Liver (tissue), 3 donors: ENCODE measurements at regions not wholly inside any gene's neighbourhood (a gene's known extent, or its start where the extent isn't known, plus 50 kb on each side); places are given as distances from the start of the nearest gene placed in this dataset.

ENCODE experiments used
- EGR1 ChIP-seq, 2 donors: IDR thresholded peaks; 2 replicates each; pipeline ENCODE4 v1.6.1; 2016 to 2018; ENCODE audit warnings: antibody characterized with exemption in 2 of 2, low read depth in 2 of 2
- FOXA1 ChIP-seq: IDR thresholded peaks from 2 replicates; pipeline ENCODE4 v1.6.1; 2016; ENCODE audit warnings: antibody characterized with exemption
- GABPA ChIP-seq, 2 donors: IDR thresholded peaks in 1 of 2; conservative IDR thresholded peaks in 1 of 2; 2 replicates each; pipeline ENCODE4 v1.6.1; 2016; ENCODE audit warnings: antibody characterized with exemption in 2 of 2, mild to moderate bottlenecking in 1 of 2, moderate library complexity in 1 of 2
- JUND ChIP-seq, 2 donors: IDR thresholded peaks; 2 replicates each; pipeline ENCODE4 v1.6.1; 2016; ENCODE audit warnings: antibody characterized with exemption in 2 of 2
- RAD21 ChIP-seq, 2 donors: IDR thresholded peaks; 2 replicates each; pipeline ENCODE4 v1.6.1; 2016; ENCODE audit warnings: antibody characterized with exemption in 2 of 2, mild to moderate bottlenecking in 2 of 2
- RXRA ChIP-seq, 2 donors: IDR thresholded peaks; 2 replicates each; pipeline ENCODE4 v1.6.1; 2017 to 2018; ENCODE audit warnings: antibody characterized with exemption in 2 of 2, mild to moderate bottlenecking in 1 of 2
- TAF1 ChIP-seq: conservative IDR thresholded peaks from 2 replicates; pipeline ENCODE4 v1.6.1; 2016; ENCODE audit warnings: antibody characterized with exemption, mild to moderate bottlenecking
- YY1 ChIP-seq: IDR thresholded peaks from 2 replicates; pipeline ENCODE4 v1.6.1; 2016; ENCODE audit warnings: antibody characterized with exemption, mild to moderate bottlenecking
- TF ChIP-seq, protein P1 (sequence below): IDR thresholded peaks from 2 replicates; pipeline ENCODE4 v1.6.1; 2016; ENCODE audit warnings: antibody characterized with exemption
- TF ChIP-seq, protein P2 (sequence below): fragments of 150-350 bp; IDR thresholded peaks from 2 replicates; pipeline ENCODE4 v1.5.1; 2017; ENCODE audit warnings: improper control_type of control experiment, low read depth, low read length; ENCODE audit not compliant: missing input control
- TF ChIP-seq, protein P3 (sequence below): IDR thresholded peaks from 2 replicates; pipeline ENCODE4 v1.6.1; 2016; ENCODE audit warnings: antibody characterized with exemption
- TF ChIP-seq, protein P4 (sequence below): IDR thresholded peaks from 2 replicates; pipeline ENCODE4 v1.6.1; 2016; ENCODE audit warnings: antibody characterized with exemption, mild to moderate bottlenecking
- TF ChIP-seq, protein P5 (sequence below): IDR thresholded peaks from 2 replicates; pipeline ENCODE4 v1.6.1; 2016; ENCODE audit warnings: antibody characterized with exemption
- donor health status: healthy.
- donor health status: healthy.

DNA sequence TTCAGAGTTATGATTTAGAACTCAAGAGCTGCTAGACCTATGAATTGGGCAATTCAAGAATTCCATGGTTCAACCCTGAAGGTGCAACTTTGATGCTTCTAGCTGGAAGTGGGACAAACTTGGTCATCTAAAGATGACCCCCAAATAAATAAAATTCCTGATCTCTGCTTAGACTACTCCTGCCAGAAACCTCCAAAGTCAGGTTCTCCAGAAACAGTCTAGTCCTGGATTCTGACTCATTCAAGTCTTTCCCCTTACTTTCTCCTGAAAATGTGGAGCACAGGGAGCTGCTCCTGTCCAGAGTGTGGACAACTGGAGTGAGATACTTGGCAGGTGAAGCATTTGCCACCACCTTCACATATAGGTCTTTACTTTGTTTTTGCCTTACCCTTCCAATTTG lies 557.7 kb upstream of the TNP1 start:
- TF ChIP-seq JUND (IDR thresholded peaks at IDR 0.05) (no peak), FOXA1 (no peak), RAD21 (IDR thresholded peaks at IDR 0.05) (no peak), TAF1 (no peak), EGR1 (IDR thresholded peaks at IDR 0.05; ENCODE audit: low read depth in 2 of 2) (no peak), YY1 (no peak), GABPA (IDR thresholded peaks at IDR 0.05 in 1 of 2, conservative IDR thresholded peaks at IDR 0.05 in 1 of 2) (no peak), RXRA (IDR thresholded peaks at IDR 0.05) (no peak)
- TF ChIP-seq, protein P1, sequence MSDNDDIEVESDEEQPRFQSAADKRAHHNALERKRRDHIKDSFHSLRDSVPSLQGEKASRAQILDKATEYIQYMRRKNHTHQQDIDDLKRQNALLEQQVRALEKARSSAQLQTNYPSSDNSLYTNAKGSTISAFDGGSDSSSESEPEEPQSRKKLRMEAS, result no peak
- TF ChIP-seq, protein P2, sequence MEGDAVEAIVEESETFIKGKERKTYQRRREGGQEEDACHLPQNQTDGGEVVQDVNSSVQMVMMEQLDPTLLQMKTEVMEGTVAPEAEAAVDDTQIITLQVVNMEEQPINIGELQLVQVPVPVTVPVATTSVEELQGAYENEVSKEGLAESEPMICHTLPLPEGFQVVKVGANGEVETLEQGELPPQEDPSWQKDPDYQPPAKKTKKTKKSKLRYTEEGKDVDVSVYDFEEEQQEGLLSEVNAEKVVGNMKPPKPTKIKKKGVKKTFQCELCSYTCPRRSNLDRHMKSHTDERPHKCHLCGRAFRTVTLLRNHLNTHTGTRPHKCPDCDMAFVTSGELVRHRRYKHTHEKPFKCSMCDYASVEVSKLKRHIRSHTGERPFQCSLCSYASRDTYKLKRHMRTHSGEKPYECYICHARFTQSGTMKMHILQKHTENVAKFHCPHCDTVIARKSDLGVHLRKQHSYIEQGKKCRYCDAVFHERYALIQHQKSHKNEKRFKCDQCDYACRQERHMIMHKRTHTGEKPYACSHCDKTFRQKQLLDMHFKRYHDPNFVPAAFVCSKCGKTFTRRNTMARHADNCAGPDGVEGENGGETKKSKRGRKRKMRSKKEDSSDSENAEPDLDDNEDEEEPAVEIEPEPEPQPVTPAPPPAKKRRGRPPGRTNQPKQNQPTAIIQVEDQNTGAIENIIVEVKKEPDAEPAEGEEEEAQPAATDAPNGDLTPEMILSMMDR, result no peak
- TF ChIP-seq, protein P3, sequence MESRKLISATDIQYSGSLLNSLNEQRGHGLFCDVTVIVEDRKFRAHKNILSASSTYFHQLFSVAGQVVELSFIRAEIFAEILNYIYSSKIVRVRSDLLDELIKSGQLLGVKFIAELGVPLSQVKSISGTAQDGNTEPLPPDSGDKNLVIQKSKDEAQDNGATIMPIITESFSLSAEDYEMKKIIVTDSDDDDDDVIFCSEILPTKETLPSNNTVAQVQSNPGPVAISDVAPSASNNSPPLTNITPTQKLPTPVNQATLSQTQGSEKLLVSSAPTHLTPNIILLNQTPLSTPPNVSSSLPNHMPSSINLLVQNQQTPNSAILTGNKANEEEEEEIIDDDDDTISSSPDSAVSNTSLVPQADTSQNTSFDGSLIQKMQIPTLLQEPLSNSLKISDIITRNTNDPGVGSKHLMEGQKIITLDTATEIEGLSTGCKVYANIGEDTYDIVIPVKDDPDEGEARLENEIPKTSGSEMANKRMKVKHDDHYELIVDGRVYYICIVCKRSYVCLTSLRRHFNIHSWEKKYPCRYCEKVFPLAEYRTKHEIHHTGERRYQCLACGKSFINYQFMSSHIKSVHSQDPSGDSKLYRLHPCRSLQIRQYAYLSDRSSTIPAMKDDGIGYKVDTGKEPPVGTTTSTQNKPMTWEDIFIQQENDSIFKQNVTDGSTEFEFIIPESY, result no peak
- TF ChIP-seq, protein P4, sequence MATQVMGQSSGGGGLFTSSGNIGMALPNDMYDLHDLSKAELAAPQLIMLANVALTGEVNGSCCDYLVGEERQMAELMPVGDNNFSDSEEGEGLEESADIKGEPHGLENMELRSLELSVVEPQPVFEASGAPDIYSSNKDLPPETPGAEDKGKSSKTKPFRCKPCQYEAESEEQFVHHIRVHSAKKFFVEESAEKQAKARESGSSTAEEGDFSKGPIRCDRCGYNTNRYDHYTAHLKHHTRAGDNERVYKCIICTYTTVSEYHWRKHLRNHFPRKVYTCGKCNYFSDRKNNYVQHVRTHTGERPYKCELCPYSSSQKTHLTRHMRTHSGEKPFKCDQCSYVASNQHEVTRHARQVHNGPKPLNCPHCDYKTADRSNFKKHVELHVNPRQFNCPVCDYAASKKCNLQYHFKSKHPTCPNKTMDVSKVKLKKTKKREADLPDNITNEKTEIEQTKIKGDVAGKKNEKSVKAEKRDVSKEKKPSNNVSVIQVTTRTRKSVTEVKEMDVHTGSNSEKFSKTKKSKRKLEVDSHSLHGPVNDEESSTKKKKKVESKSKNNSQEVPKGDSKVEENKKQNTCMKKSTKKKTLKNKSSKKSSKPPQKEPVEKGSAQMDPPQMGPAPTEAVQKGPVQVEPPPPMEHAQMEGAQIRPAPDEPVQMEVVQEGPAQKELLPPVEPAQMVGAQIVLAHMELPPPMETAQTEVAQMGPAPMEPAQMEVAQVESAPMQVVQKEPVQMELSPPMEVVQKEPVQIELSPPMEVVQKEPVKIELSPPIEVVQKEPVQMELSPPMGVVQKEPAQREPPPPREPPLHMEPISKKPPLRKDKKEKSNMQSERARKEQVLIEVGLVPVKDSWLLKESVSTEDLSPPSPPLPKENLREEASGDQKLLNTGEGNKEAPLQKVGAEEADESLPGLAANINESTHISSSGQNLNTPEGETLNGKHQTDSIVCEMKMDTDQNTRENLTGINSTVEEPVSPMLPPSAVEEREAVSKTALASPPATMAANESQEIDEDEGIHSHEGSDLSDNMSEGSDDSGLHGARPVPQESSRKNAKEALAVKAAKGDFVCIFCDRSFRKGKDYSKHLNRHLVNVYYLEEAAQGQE, result no peak
- TF ChIP-seq, protein P5, sequence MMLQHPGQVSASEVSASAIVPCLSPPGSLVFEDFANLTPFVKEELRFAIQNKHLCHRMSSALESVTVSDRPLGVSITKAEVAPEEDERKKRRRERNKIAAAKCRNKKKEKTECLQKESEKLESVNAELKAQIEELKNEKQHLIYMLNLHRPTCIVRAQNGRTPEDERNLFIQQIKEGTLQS, result no peak
